OCI-LY1 (cell line): ENCODE measurements at regions not wholly inside any gene's neighbourhood (a gene's known extent, or its start where the extent isn't known, plus 50 kb on each side); places are given as distances from the start of the nearest gene placed in this dataset.
"Not testable (repeated sequence)": the region's sequence is repeated elsewhere in the genome, so short reads cannot be mapped to it uniquely, and the experiment has no call there.

Source experiments
- H2AFZ ChIP-seq: fragments of 200-600 bp; sonication (generic), shearing (Covaris generic); 2 replicates; pipeline ENCODE4 v1.6.0; 2014; ENCODE audit warnings: antibody characterized with exemption, mild to moderate bottlenecking, low read length
- H3F3A ChIP-seq: fragments of 200-600 bp; sonication (generic), shearing (Covaris generic); 2 replicates; pipeline ENCODE4 v1.6.0; 2014; ENCODE audit warnings: mild to moderate bottlenecking, antibody characterized with exemption, low read length, moderate library complexity; ENCODE audit not compliant: insufficient read depth
- H3K27ac ChIP-seq: fragments of 200-600 bp; sonication (generic); 2 replicates; pipeline ENCODE4 v1.5.1; 2014; ENCODE audit warnings: low read length, mixed run types, mild to moderate bottlenecking, low read depth; ENCODE audit not compliant: poor library complexity, severe bottlenecking
- H3K27me3 ChIP-seq: fragments of 200-600 bp; sonication (generic); 2 replicates; pipeline ENCODE4 v1.6.0; 2014; ENCODE audit warnings: antibody characterized with exemption, mild to moderate bottlenecking, low read length, moderate library complexity; ENCODE audit not compliant: insufficient read depth
- H3K36me3 ChIP-seq: fragments of 200-600 bp; sonication (generic); 2 replicates; pipeline ENCODE4 v1.6.1; 2014; ENCODE audit warnings: mild to moderate bottlenecking, antibody characterized with exemption, low read length, moderate library complexity, mixed read lengths; ENCODE audit not compliant: insufficient read depth
- H3K4me1 ChIP-seq: fragments of 200-600 bp; sonication (generic); 2 replicates; pipeline ENCODE4 v1.5.1; 2014; ENCODE audit warnings: mild to moderate bottlenecking, low read length, moderate library complexity; ENCODE audit not compliant: insufficient read depth, severe bottlenecking
- H3K4me2 ChIP-seq: fragments of 200-600 bp; sonication (generic), shearing (Covaris generic); 2 replicates; pipeline ENCODE4 v1.6.1; 2014; ENCODE audit warnings: low read length
- H3K4me3 ChIP-seq: fragments of 200-600 bp; sonication (generic); 2 replicates; pipeline ENCODE4 v1.5.1; 2014; ENCODE audit warnings: low read length, low read depth, mild to moderate bottlenecking, mixed read lengths; ENCODE audit not compliant: poor library complexity, severe bottlenecking
- H3K79me2 ChIP-seq: fragments of 200-600 bp; shearing (Covaris generic); 2 replicates; pipeline ENCODE4 v1.6.1; 2016; ENCODE audit warnings: mixed run types, low read length, mixed read lengths; ENCODE audit not compliant: insufficient read depth
- H3K9ac ChIP-seq: fragments of 200-600 bp; sonication (generic), shearing (Covaris generic); 2 replicates; pipeline ENCODE4 v1.6.1; 2014; ENCODE audit warnings: mild to moderate bottlenecking, low read length, mixed read lengths
- H3K9me2 ChIP-seq: fragments of 200-600 bp; sonication (generic), shearing (Covaris generic); 2 replicates; pipeline ENCODE4 v1.6.1; 2014; ENCODE audit warnings: low read depth, mild to moderate bottlenecking, low read length, mixed read lengths
- H3K9me3 ChIP-seq: fragments of 200-600 bp; shearing (Covaris generic); 2 replicates; pipeline ENCODE4 v1.6.1; 2014; ENCODE audit warnings: low read length, mixed read lengths
- H4K20me1 ChIP-seq: fragments of 200-600 bp; sonication (generic), shearing (Covaris generic); 2 replicates; pipeline ENCODE4 v1.6.0; 2016; ENCODE audit warnings: mild to moderate bottlenecking, low read length; ENCODE audit not compliant: insufficient read depth
- EZH2 ChIP-seq: fragments of 200-600 bp; sonication (generic), shearing (Covaris generic); IDR thresholded peaks from 2 replicates; pipeline ENCODE4 v1.8.0; 2017; ENCODE audit warnings: borderline replicate concordance, mixed run types, mild to moderate bottlenecking, antibody characterized with exemption, low read length, moderate library complexity, mixed read lengths
- TF ChIP-seq, protein P1 (sequence below): fragments of 200-600 bp; sonication (generic), shearing (Covaris generic); IDR thresholded peaks from 2 replicates; pipeline ENCODE4 v1.5.1; 2017; ENCODE audit warnings: mild to moderate bottlenecking, antibody characterized with exemption, low read length, moderate library complexity, mixed read lengths

- Histone ChIP-seq H3K4me2 (no peak overlapping the region), H3K4me1 (no peaks in the 10 kb centered on the region), H3K9me3 (no peaks in the 10 kb centered on the region), H3K9me2 (no peaks in the 10 kb centered on the region), H4K20me1 (no peaks in the 10 kb centered on the region), H3K27ac (no peak overlapping the region), H3F3A (no peaks in the 10 kb centered on the region), H3K36me3 (no peaks in the 10 kb centered on the region), H2AFZ (no peak overlapping the region), H3K4me3 (no peak overlapping the region), H3K27me3 (no peaks in the 10 kb centered on the region), H3K9ac (no peak overlapping the region), H3K79me2 (no peaks in the 10 kb centered on the region)
- no peak for TF ChIP-seq EZH2
Observed at GRCh38 chr2:146547236-146547635, 1297.6 kb upstream of the ACVR2A start.

GRCh38 chr2:146544701-146545100, 1300.1 kb upstream of the ACVR2A start:
- no peak overlapping the region for H3K4me3 ChIP-seq
- H2AFZ ChIP-seq, result no peak overlapping the region
- no peaks in the 10 kb centered on the region for H3K9me3 ChIP-seq
- peaks cover 6% of the 10 kb centered on the region for H3K4me1 ChIP-seq
- no peak overlapping the region for H3K4me2 ChIP-seq
- no peaks in the 10 kb centered on the region for H3K36me3 ChIP-seq
- H3K79me2 ChIP-seq, result no peaks in the 10 kb centered on the region
- H3K27me3 ChIP-seq, result no peaks in the 10 kb centered on the region
- H3K9me2 ChIP-seq, result no peaks in the 10 kb centered on the region
- TF ChIP-seq, protein P1, sequence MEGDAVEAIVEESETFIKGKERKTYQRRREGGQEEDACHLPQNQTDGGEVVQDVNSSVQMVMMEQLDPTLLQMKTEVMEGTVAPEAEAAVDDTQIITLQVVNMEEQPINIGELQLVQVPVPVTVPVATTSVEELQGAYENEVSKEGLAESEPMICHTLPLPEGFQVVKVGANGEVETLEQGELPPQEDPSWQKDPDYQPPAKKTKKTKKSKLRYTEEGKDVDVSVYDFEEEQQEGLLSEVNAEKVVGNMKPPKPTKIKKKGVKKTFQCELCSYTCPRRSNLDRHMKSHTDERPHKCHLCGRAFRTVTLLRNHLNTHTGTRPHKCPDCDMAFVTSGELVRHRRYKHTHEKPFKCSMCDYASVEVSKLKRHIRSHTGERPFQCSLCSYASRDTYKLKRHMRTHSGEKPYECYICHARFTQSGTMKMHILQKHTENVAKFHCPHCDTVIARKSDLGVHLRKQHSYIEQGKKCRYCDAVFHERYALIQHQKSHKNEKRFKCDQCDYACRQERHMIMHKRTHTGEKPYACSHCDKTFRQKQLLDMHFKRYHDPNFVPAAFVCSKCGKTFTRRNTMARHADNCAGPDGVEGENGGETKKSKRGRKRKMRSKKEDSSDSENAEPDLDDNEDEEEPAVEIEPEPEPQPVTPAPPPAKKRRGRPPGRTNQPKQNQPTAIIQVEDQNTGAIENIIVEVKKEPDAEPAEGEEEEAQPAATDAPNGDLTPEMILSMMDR, result no peak
- no peak for TF ChIP-seq EZH2
- H4K20me1 ChIP-seq, result no peaks in the 10 kb centered on the region
- H3F3A ChIP-seq, result no peaks in the 10 kb centered on the region
- H3K9ac ChIP-seq, result no peak overlapping the region
- no peak overlapping the region for H3K27ac ChIP-seq

GRCh38 chr2:146541896-146542295, 1302.9 kb upstream of the ACVR2A start:
- Histone ChIP-seq H3K79me2 (no peaks in the 10 kb centered on the region), H4K20me1 (no peaks in the 10 kb centered on the region), H3K4me2 (no peak overlapping the region), H3K27ac (no peak overlapping the region), H3K9me2 (no peaks in the 10 kb centered on the region), H3K36me3 (no peaks in the 10 kb centered on the region), H3K4me1 (peaks cover 6% of the 10 kb centered on the region), H3K4me3 (no peak overlapping the region), H2AFZ (no peak overlapping the region), H3K9ac (no peak overlapping the region), H3F3A (no peaks in the 10 kb centered on the region), H3K27me3 (no peaks in the 10 kb centered on the region), H3K9me3 (no peaks in the 10 kb centered on the region)
- TF ChIP-seq, protein P1, result no peak
- no peak for TF ChIP-seq EZH2

DNA sequence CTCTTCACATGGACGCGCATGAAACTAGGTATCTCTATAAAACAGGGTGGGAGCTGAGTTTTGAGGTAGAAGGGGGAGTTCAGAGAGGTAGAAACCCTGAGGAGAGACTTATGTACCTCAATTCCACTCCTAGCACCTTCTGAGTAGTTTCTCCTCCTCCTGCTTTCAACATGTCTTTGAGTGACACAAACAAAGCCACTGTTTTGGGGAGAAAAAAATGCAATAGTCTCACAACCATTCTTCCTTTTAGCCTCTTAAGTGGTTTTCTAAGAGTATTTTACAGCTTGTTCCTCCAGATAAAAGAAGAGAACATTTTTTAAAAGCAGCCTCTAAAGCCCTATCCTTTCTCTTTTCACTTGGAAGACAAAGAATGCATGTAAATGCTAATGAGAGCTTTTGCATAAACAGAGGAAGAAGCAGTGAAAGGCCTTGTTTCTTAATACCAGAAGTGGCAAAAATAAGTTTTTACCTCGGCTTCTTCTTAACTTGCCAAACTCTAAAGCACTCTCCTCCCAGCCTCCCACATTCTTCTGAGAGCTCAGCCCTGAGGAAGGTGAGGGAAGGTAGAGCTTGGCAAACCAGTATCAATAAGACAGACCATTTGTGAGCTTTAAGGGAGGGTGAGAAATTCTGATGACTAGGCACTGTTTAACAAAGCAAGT, 1304.4 kb upstream of the ACVR2A start:
- Histone ChIP-seq H3F3A (no peaks in the 10 kb centered on the region), H3K27me3 (no peaks in the 10 kb centered on the region), H3K9ac (no peak overlapping the region), H3K4me1 (peaks cover 6% of the 10 kb centered on the region), H3K9me2 (no peaks in the 10 kb centered on the region), H4K20me1 (no peaks in the 10 kb centered on the region), H3K4me2 (peak overlapping the region; percentile 19; the same call in 1 of the 2 replicates), H2AFZ (peak overlapping the region; percentile 88), H3K79me2 (no peaks in the 10 kb centered on the region), H3K4me3 (no peak overlapping the region), H3K27ac (no peak overlapping the region), H3K9me3 (no peaks in the 10 kb centered on the region), H3K36me3 (no peaks in the 10 kb centered on the region)
- no peak for TF ChIP-seq EZH2
- TF ChIP-seq, protein P1, result no peak

DNA sequence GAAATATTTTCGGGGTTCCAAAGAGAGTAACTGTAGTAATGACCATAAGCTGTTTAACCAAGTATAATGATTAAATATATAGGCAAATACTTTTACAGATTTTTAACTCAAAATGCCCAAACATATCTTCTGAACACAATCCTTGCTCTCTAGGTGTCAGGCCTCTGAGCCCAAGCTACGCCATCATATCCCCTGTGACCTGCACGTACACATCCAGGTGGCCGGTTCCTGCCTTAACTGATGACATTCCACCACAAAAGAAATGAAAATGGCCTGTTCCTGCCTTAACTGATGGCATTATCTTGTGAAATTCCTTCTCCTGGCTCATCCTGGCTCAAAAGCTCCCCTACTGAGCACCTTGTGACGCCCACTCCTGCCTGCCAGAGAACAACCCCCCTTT, 1305.1 kb upstream of the ACVR2A start:
- not testable (repeated sequence) for H3K27ac ChIP-seq, H4K20me1 ChIP-seq, H3K36me3 ChIP-seq, H3K79me2 ChIP-seq, H3K4me2 ChIP-seq, H3K4me3 ChIP-seq, H3K9ac ChIP-seq, H3K4me1 ChIP-seq, H3K9me3 ChIP-seq, H3K9me2 ChIP-seq, H2AFZ ChIP-seq, H3F3A ChIP-seq, H3K27me3 ChIP-seq
